GM19035 (cell line): ENCODE measurements at regions not wholly inside any gene's neighbourhood (a gene's known extent, or its start where the extent isn't known, plus 50 kb on each side); places are given as distances from the start of the nearest gene placed in this dataset.
A peak's percentile ranks its signal among the peaks of the same experiment; 100 is the strongest.

Experiments
- ATAC-seq: cut with Tn5 transposase; IDR thresholded peaks from one replicate; pipeline ENCODE4 v1.9.1; 2021; ENCODE audit not compliant: unreplicated experiment

- ATAC-seq: no peak
These were observed 324.6 kb upstream of the PROK2 start for GRCh38 chr3:72109327-72110259.

DNA sequence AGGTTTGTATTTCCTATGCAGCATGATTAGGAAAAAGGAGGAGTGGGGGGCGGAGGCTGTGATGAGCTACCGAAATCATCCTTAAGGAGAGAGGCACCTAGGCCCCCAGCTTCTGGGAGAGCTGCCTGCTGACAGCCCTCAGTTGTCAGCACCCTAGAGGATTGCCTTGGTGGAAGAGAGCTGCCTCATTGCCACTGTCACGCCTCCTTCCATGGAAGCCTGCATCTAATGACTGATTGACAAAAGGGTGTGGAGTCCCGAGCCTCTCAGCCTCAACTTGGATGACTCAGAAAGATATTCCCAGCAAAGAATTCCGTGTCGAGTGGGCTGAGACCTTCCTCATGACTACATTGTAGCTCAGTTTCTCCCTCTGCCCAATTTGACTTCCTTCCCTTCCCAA is 320.4 kb upstream of the PROK2 start:
- no peak for ATAC-seq

GRCh38 chr3:72102112-72102616 is 317.2 kb upstream of the PROK2 start:
- no peak for ATAC-seq

DNA sequence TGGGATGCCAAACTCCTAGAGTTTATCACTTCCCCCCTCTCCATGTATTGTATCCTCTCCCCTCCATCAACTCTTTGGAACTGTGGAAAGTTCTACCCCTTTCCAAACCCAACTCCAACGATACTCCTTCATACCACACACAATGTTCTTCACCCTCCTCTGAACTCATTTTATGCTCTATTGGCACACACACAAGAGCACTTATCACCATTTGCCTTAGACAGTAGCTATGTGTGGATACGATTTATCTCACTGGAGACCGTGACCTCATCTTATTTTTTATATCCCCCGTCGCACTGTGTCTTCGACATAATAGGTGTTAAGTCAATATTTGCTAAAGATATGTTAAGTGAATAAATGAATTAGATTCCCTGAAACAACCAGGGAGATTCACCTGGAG is 316.5 kb upstream of the PROK2 start:
- ATAC-seq: no peak

GRCh38 chr3:72100601-72101187 is 315.7 kb upstream of the PROK2 start:
- ATAC-seq: peak; percentile 58

DNA sequence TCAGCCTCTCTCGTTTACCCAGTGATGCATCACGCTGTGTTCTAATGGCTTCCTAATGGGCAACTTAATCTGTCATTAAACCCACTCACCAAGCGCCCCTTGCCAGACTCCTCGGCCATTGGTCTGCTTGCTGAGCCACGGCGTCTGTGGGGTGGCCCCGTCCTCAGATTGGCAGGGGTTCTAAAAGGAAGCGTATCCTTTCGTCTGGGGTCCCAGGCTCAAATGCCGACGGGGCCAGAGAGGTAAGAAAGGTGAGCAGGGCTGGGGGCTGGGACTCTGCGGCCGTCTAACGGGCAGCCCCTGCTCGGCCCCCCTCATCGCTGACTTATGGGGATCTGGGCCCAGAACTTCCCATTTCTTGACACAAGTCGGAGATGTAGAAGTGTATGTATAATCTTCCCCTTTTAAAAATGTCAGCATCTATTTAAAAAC is 315.1 kb upstream of the PROK2 start:
- ATAC-seq: no peak

- ATAC-seq: no peak
These were observed 314.6 kb upstream of the PROK2 start for GRCh38 chr3:72099326-72100079.

DNA sequence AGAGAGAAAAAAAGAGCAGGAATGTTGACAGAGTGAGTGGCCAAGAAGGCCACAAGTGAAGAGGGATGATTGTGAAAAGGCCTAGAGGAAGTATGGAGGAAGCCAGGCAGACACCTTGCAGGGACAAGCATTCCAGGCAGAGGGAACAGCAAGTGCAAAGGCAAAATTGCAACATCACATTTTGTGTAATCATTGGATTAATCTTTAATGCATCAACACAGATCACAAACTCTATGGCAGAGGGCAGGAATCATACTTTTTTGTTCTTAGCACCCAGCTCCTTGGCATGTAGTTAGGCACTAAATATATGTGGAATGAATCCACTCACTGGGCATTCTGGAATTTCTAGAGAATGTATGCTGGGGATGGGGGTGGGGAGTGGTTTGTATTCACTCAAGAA is 312.1 kb upstream of the PROK2 start:
- no peak for ATAC-seq

GRCh38 chr3:72095521-72095920 is 310.6 kb upstream of the PROK2 start:
- no peak for ATAC-seq

DNA sequence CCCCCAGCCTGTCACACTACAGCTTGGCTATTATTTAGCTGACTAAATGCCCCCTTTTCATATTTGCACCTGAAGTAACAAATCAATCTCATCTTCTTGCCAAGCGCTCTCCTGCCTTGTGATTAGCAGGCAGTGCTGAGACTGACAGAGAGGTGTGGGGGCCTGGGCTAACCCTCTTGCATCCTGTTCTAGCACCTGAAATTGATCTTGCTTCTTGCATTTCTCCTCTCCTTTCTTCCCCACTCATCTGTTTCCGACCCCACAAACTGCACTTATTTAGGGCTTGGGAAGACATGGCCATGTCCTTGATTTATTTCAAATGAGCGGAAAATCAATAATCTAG is 309.0 kb upstream of the PROK2 start:
- no peak for ATAC-seq

- no peak for ATAC-seq
These were observed 308.5 kb upstream of the PROK2 start for GRCh38 chr3:72093270-72093991.

- ATAC-seq: no peak
These were observed 307.8 kb upstream of the PROK2 start for GRCh38 chr3:72092778-72093177.

- ATAC-seq: no peak
These were observed 303.6 kb upstream of the PROK2 start for GRCh38 chr3:72088486-72089025.

DNA sequence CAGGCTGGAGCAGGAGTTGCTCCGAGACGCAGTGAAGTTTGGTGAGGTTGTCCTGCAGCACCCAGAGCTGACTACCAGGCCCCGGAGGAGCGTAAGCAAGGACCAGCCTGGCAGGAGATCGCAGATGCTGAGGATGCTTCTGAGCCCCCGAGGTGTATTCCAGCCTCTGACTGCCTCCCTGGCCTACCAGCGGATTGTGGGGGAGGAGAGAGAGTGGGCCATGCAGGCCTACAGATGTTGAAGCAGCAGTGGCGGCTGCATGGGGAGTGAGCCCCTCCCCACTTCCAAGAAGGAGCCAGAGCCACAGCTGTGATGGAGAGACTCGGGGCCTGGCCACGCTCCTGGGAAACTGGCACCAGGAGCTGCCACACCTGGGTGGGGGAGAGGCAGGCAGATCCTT is 302.5 kb upstream of the PROK2 start:
- ATAC-seq: no peak

- no peak for ATAC-seq
These were observed 301.8 kb upstream of the PROK2 start for GRCh38 chr3:72086743-72087087.

GRCh38 chr3:72086042-72086742 is 301.2 kb upstream of the PROK2 start:
- no peak for ATAC-seq

DNA sequence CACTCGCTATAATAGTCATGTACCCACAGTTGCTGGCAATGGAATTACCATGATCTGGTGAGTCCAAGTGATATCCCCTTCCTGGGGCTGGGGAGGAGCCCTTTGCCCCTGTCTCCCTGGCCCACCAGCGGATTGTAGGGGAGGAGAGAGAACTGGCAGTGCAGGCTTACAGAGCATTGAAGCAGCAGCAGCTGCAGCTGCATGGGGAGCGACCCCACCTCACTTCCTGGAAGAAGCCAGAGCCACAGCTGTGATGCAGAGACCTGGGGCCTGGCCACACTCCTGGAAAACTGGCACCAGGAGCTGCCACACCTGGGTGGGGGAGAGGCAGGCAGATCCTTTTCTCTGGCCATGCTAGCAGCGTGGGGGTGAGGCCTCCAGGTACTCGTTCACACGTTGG is 300.1 kb upstream of the PROK2 start:
- ATAC-seq: no peak

DNA sequence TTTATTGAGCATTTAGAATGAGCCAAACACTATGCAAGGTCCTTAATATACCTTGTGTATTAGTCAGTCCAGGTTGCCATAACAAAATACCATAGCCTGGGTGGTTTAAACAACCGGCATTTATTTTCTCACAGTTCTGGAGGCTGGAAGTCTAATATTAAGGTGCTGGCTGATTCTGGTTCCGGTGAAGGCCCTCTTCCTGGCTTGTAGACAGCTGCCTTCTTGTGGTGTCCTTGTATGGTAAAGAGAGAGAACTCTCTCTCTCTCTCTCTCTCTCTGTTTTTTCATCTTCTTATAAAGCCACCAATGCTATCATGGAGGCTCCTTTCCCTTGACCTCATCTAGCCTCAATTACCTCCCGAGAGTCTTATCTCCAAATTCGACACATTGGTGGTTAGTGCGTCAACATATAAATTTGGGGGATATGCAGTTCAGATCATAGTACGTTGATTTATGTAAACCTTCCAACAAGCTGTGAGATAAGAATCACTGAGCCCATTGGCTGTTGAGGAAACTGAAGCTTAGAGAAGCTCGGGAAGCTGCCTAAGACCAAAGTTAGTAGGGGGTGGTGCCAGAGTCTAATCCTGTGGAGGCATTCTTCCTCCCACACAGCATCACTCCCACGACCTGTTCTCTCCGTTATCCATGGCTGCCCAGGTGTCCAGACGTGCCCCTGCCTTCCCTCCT is 298.0 kb upstream of the PROK2 start:
- peak; percentile 10 for ATAC-seq

GRCh38 chr3:72082186-72082715 is 297.3 kb upstream of the PROK2 start:
- ATAC-seq: peak; percentile 50
